ENCODE measurements at regions not wholly inside any gene's neighbourhood (a gene's known extent, or its start where the extent isn't known, plus 50 kb on each side); places are given as distances from the start of the nearest gene placed in this dataset.
"Not testable (repeated sequence)": the region's sequence is repeated elsewhere in the genome, so short reads cannot be mapped to it uniquely, and the experiment has no call there.

- Histone ChIP-seq H3K27ac (no peak overlapping the region), H3K36me3 (no peaks in the 10 kb centered on the region), H3K4me3 (no peak overlapping the region), H3K9me3 (no peaks in the 10 kb centered on the region), H3K4me1 (replicated peaks) (no peaks in the 10 kb centered on the region), H3K27me3 (replicated peaks; ENCODE audit: insufficient read depth) (no peaks in the 10 kb centered on the region)
- TF ChIP-seq CTCF (IDR thresholded peaks at IDR 0.05) = no peak
- no peak for TF ChIP-seq POLR2AphosphoS5 (IDR thresholded peaks at IDR 0.05)
- TF ChIP-seq POLR2A (IDR thresholded peaks at IDR 0.05) = no peak
- intact Hi-C loops (cut with DNase I) = no loop called here
- DNase-seq (ENCODE audit: low spot score) = no peak
- 20% methylated on average over 1 of the region's 1 CpG for WGBS
Measured at GRCh38 chr3:159748425-159748824, 240.2 kb upstream of the IL12A start.

GRCh38 chr3:159749406-159749805, 239.2 kb upstream of the IL12A start:
- intact Hi-C loops (cut with DNase I) = no loop called here
- no peak for TF ChIP-seq POLR2AphosphoS5 (IDR thresholded peaks at IDR 0.05)
- no peak for TF ChIP-seq POLR2A (IDR thresholded peaks at IDR 0.05)
- no peak for TF ChIP-seq CTCF (IDR thresholded peaks at IDR 0.05)
- H3K4me3 ChIP-seq = no peak overlapping the region
- no peaks in the 10 kb centered on the region for H3K4me1 ChIP-seq (replicated peaks)
- H3K27me3 ChIP-seq (replicated peaks; ENCODE audit: insufficient read depth) = no peaks in the 10 kb centered on the region
- H3K9me3 ChIP-seq = no peaks in the 10 kb centered on the region
- H3K27ac ChIP-seq = no peak overlapping the region
- H3K36me3 ChIP-seq = no peaks in the 10 kb centered on the region
- 57% methylated on average over 4 of the region's 4 CpGs for WGBS
- DNase-seq (ENCODE audit: low spot score) = no peak

- H3K27me3 ChIP-seq (replicated peaks; ENCODE audit: insufficient read depth) = no peaks in the 10 kb centered on the region
- no peaks in the 10 kb centered on the region for H3K4me1 ChIP-seq (replicated peaks)
- no peak for DNase-seq (ENCODE audit: low spot score)
- no peaks in the 10 kb centered on the region for H3K9me3 ChIP-seq
- no peak for TF ChIP-seq CTCF (IDR thresholded peaks at IDR 0.05)
- intact Hi-C loops (cut with DNase I) = no loop called here
- H3K36me3 ChIP-seq = no peaks in the 10 kb centered on the region
- no peak overlapping the region for H3K4me3 ChIP-seq
- H3K27ac ChIP-seq = no peak overlapping the region
Measured at GRCh38 chr3:159751146-159751545, 237.5 kb upstream of the IL12A start.

GRCh38 chr3:159751752-159752151, 236.9 kb upstream of the IL12A start:
- Histone ChIP-seq H3K27ac (no peak overlapping the region), H3K27me3 (replicated peaks; ENCODE audit: insufficient read depth) (no peaks in the 10 kb centered on the region), H3K36me3 (no peaks in the 10 kb centered on the region), H3K4me1 (replicated peaks) (no peaks in the 10 kb centered on the region), H3K9me3 (no peaks in the 10 kb centered on the region), H3K4me3 (no peak overlapping the region)
- no peak for DNase-seq (ENCODE audit: low spot score)
- 90% methylated on average over 5 of the region's 5 CpGs for WGBS
- intact Hi-C loops (cut with DNase I) = no loop called here
- no peak for TF ChIP-seq POLR2AphosphoS5 (IDR thresholded peaks at IDR 0.05)
- no peak for TF ChIP-seq CTCF (IDR thresholded peaks at IDR 0.05)
- no peak for TF ChIP-seq POLR2A (IDR thresholded peaks at IDR 0.05)

- H3K4me1 ChIP-seq (replicated peaks); intact Hi-C loops (cut with DNase I); H3K36me3 ChIP-seq; H3K27me3 ChIP-seq (replicated peaks; ENCODE audit: insufficient read depth); H3K27ac ChIP-seq; DNase-seq (ENCODE audit: low spot score); H3K4me3 ChIP-seq; H3K9me3 ChIP-seq: not testable (repeated sequence)
- 87% methylated on average over 5 of the region's 5 CpGs for WGBS
Measured at GRCh38 chr3:159756279-159757207, 232.1 kb upstream of the IL12A start.
